SH-SY5Y (cell line): ENCODE measurements at regions not wholly inside any gene's neighbourhood (a gene's known extent, or its start where the extent isn't known, plus 50 kb on each side); places are given as distances from the start of the nearest gene placed in this dataset.

Experiments
- GATA2 ChIP-seq: IDR thresholded peaks from 2 replicates; pipeline ENCODE4 v1.6.1; 2011; ENCODE audit warnings: mild to moderate bottlenecking, low read depth, low read length
- GATA3 ChIP-seq: IDR thresholded peaks from 2 replicates; pipeline ENCODE4 v1.6.1; 2011; ENCODE audit warnings: low read depth, mild to moderate bottlenecking, low read length, moderate library complexity

DNA sequence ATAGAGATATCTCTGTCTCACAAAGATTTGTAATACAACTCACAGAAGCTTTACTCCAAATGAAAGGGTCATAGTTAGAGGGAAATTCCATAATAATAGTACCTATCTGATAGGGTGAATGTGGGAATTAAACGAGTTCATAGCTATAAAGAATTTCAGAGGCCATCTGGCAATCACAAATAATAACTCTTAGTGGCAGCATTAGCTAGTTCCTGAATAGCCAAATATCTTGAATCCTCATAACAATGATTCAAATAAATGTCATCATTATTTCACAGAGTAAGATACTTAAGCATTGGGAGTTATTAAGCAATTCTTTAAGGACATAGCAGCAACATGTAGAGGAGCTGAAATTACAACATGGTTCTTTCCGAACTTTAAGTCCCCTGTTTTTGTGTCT is 1265.0 kb upstream of the PIK3C3 start:
- TF ChIP-seq GATA2: no peak
- TF ChIP-seq GATA3: no peak
